Transverse colon (tissue), 3 donors: ENCODE measurements at regions not wholly inside any gene's neighbourhood (a gene's known extent, or its start where the extent isn't known, plus 50 kb on each side); places are given as distances from the start of the nearest gene placed in this dataset.

Source experiments
- CTCF ChIP-seq, 5 experiments: fragments of 200-600 bp in 3 of 5; fragments of 450-650 bp in 2 of 5; sonication (generic) in 3 of 5; IDR thresholded peaks; 1 replicate in 2 of 5; 2 replicates in 3 of 5; pipeline ENCODE4 v1.5.1; 2016 to 2017; ENCODE audit warnings: antibody characterized with exemption in 5 of 5, inconsistent platforms in 3 of 5, mild to moderate bottlenecking in 2 of 5, moderate library complexity in 1 of 5
- EP300 ChIP-seq: sonication (generic); formaldehyde crosslinking; IDR thresholded peaks from one replicate; pipeline ENCODE4 v1.6.1; 2017; ENCODE audit warnings: antibody characterized with exemption, low read depth

GRCh38 chr5:74356009-74356695 is 284.4 kb downstream of the ENC1 start:
- TF ChIP-seq EP300 (no peak), CTCF (IDR thresholded peaks at IDR 0.05) (no peak)
